ENCODE measurements at regions not wholly inside any gene's neighbourhood (a gene's known extent, or its start where the extent isn't known, plus 50 kb on each side); places are given as distances from the start of the nearest gene placed in this dataset.
A peak's percentile ranks its signal among the peaks of the same experiment; 100 is the strongest.

GRCh38 chr2:181300600-181301291, 156.4 kb upstream of the ITGA4 start:
- dilution Hi-C loops (cut with HindIII; ENCODE audit: low sequenced_read_pairs, unreplicated experiment): no loop called here
- Histone ChIP-seq H4K8ac (ENCODE audit: low read depth in 2 of 2, low read length in 2 of 2) (no peak overlapping the region), H3K4me3 (ENCODE audit: insufficient read depth, low read depth, low read length) (no peak overlapping the region), H3K79me1 (ENCODE audit: low read depth in 1 of 2, low read length in 2 of 2) (no peaks in the 10 kb centered on the region), H3K4me2 (ENCODE audit: low read depth, low read length) (no peak overlapping the region), H3K18ac (ENCODE audit: low read depth, low read length) (no peak overlapping the region), H2BK120ac (ENCODE audit: low read depth, low read length) (no peak overlapping the region), H3K36me3 (ENCODE audit: control insufficient read depth, insufficient read depth, low read length) (no peaks in the 10 kb centered on the region), H3K9me3 (ENCODE audit: control insufficient read depth, insufficient read depth, low read length) (no peaks in the 10 kb centered on the region), H3K9ac (ENCODE audit: low read depth, low read length) (no peak overlapping the region), H2BK5ac (ENCODE audit: low read depth, low read length, poor library complexity, severe bottlenecking) (no peak overlapping the region), H3K4ac (ENCODE audit: low read depth, low read length) (no peak overlapping the region), H4K91ac (ENCODE audit: insufficient read depth, low read depth, low read length) (no peak overlapping the region), H3K27me3 (ENCODE audit: control insufficient read depth, insufficient read depth, low read length) (no peaks in the 10 kb centered on the region), H3K23ac (ENCODE audit: low read depth, low read length) (no peak overlapping the region), H3K9me1 (ENCODE audit: insufficient read depth, low read length) (no peaks in the 10 kb centered on the region), H2BK15ac (ENCODE audit: low read depth, low read length) (no peak overlapping the region), H2AFZ (replicated peaks; ENCODE audit: low read length, poor library complexity) (no peak overlapping the region), H2AK5ac (ENCODE audit: low read depth, low read length) (no peak overlapping the region), H4K5ac (ENCODE audit: low read depth, low read length) (no peak overlapping the region), H3K4me1 (ENCODE audit: control insufficient read depth, insufficient read depth, low read length) (peaks cover 2% of the 10 kb centered on the region; the same call in 1 of the 2 replicates), H3K27ac (ENCODE audit: insufficient read depth, low read length) (no peak overlapping the region), H3K56ac (ENCODE audit: extremely low read depth, insufficient read depth, low read length) (no peak overlapping the region), H3K14ac (replicated peaks; ENCODE audit: low read depth, low read length) (no peak overlapping the region), H4K20me1 (ENCODE audit: insufficient read depth, low read length) (no peaks in the 10 kb centered on the region), H2BK20ac (ENCODE audit: low read depth, low read length) (no peak overlapping the region), H2AK9ac (replicated peaks; ENCODE audit: low read depth, low read length, poor library complexity) (no peak overlapping the region)
- intact Hi-C loops (cut with micrococcal nuclease): no loop called here
- in situ Hi-C loops (cut with MboI; ENCODE audit: low sequenced_read_pairs): no loop called here
- TF ChIP-seq CEBPB (IDR thresholded peaks at IDR 0.05; ENCODE audit: low read depth, low read length) (peak; percentile 60), RFX5 (IDR thresholded peaks at IDR 0.05; ENCODE audit: low read depth, low read length) (no peak)
- no TSS peak for BruUV-seq (replicated peaks)
- WGBS, 2 experiments (ENCODE audit: extremely low coverage in 2 of 2, insufficient read length in 1 of 2): no CpG with 5 or more reads among the region's 5 CpGs
- ChIA-PET CTCF (no interaction called here), POLR2A (ENCODE audit: unreplicated experiment) (no interaction called here)
- DNase-seq: no peak
- no peak for ATAC-seq (ENCODE audit: low read depth)
